Central memory CD4-positive, alpha-beta T cell (primary cell): ENCODE measurements at regions not wholly inside any gene's neighbourhood (a gene's known extent, or its start where the extent isn't known, plus 50 kb on each side); places are given as distances from the start of the nearest gene placed in this dataset.

ENCODE experiments used
- DNase-seq: peaks from one replicate; pipeline ENCODE4 v3.0.0; 2022

GRCh38 chr2:239640676-239641578, 240.1 kb upstream of the HDAC4 start:
- no peak for DNase-seq

- no peak for DNase-seq
Measured at GRCh38 chr2:239640210-239640609, 239.4 kb upstream of the HDAC4 start.

DNA sequence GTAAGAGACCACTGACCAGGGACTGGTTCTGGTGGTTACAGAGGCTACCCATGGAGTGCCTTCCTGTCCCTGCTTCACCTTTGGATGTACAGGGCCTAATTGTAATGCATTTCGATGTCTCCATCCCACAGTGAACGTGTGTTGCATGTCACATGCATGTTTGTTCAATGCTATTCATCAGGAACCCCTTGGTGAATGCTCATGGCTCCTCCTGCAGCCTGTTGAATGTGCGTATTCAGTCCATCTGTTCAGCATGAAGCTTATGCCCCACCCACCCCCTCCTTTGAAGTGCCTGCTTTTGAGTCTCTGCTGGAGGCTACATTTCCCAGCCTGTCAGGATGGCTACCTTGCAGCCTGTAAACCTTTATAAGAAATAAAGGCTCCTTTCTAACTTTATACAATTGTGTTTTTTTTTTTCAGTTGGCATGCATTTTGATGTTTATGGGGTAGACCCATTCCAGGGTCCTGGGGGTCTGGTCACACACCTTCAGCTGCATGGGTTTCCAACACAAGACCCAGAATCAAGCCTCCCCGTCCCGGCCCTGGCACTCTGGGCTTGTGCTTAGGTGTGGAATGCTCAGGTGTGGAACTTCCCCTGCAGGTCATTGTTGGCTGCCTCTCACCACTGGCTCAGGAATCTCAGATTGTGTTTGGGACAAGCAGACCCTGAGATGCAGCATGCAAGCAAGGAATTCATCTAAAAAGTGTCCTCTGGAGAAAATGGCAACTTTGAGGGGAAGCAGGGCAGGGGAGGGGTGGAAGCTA, 238.8 kb upstream of the HDAC4 start:
- DNase-seq: no peak

DNA sequence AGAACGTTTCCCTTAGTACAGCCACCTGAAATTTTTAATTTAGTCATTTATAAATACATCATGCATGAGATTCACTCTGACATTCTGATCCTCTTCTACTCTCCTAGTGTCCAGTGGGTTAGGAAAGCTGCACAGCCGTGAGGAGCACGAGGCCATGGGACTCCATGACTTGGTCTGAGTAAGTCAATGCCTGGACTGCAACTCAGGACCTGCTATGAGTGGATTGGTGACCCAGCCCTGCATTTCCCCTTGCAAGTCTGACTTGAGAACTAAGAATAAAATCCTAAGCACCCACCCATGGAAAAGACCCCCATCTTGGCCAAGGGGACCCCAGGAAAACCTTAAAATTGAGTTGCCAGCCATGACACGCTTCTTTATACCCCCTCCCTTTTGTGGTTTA, 237.6 kb upstream of the HDAC4 start:
- DNase-seq: no peak

- DNase-seq: no peak
Measured at GRCh38 chr2:239636808-239637207, 236.0 kb upstream of the HDAC4 start.

DNA sequence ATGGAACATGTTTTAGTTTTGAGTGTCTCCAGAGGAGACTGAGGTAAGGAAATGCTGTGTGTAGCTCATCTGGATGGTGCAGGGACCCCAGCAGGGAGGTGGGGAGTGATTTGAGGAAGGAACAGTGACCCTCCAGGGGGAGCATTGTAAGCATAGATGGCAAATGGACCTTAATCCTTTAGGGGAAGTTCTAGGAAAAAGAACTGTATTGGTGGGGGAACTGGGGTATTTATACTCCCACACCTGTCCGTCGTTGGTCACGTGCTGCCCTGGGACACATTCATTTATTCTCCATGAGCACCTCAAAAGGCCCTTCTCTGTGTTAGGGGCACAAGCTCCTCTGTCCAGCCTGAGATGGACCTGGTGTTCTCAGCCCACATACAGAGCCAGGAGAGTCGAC, 233.9 kb upstream of the HDAC4 start:
- no peak for DNase-seq

GRCh38 chr2:239630618-239631286, 229.9 kb upstream of the HDAC4 start:
- DNase-seq: no peak

DNA sequence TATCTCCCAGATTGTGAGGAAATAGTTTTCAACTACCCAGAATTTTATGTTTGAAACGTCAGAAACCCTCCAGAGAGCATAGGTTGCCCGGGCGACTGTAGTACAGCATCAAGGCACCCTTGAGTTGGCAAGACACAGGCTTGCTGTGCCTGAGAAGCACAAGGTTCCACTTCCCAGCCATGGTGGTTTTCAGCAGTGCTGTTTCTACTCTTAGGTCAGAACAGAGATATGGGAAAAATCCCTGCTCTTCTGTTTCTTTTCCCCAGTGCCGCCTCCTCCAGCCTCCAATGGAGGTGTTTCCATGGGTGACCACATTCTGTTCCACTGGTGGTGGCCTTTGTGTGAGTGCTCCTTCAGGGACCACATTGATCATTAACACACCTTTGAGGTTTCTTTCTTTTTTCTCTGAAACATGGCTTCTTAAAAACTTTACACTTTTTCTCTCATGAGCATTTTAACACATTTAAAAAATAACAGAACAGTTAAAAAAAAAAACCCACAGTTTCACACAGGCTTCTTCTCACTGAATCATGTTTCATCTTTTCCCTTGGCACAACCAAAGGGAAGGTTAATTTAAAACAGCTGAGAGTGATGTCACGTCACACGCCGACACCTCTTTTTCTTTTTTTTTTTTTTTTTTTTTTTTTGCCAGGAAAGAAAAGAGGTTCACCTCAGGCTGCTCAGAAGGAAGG, 229.3 kb upstream of the HDAC4 start:
- DNase-seq: no peak

GRCh38 chr2:239626961-239627592, 226.3 kb upstream of the HDAC4 start:
- DNase-seq: no peak

DNA sequence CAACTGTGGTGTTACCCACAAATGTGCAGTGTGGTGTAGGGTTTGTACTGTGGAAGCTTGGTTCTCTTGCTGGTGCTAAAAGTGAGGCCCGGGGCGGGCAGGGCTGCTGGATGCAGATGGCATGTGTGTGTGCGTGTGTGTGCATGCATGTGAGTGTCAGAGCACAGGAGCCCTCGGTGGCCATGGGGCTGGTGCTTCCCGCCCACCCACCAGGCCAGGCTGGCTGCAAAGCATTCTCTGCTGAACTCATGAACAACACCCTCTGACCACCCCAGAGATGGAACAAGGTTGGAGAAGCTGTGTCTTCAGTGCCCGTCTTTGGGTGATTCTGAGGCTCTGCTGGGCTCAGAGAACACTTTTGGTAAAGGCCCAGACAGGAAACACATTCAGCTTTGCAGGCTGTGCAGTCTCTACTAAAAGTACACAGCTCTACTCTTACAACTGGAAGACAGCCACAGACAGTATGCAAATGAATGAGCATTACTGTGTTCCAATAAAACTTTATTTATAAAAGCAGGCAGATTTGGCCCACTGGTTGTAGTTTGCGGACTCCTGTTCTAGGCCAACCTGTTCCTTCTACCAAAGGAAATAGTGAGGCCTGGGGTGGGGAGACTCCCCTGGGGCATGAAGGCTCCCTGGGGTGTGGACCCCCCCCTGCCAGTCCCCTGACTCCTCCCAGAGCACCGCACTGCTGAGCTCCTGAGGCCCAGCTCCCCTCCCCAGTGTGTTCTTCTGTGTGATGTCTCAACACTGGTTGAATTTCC, 225.3 kb upstream of the HDAC4 start:
- DNase-seq: peak; percentile 10

- DNase-seq: no peak
Measured at GRCh38 chr2:239625156-239625845, 224.5 kb upstream of the HDAC4 start.

GRCh38 chr2:239621611-239622010, 220.8 kb upstream of the HDAC4 start:
- DNase-seq: no peak

DNA sequence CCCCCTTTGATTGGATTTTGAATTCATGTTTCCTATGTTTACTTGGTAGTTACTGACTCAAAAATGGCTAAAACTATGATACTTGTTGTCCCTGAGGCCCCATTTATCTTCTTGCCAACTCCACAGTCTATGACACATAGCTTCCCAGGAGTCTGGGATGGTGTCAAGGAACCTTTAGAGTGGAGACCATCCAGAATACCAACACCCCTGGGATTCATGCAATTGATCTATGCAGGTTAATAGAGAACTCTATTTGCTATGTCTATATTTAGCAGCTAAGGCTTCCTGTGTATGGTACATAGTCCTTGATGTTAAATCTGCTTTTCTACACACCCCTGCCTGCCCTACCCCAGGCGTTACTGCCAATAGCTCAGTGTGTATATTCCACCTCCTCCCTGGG, 218.5 kb upstream of the HDAC4 start:
- DNase-seq: no peak

- no peak for DNase-seq
Measured at GRCh38 chr2:239616729-239617128, 215.9 kb upstream of the HDAC4 start.

DNA sequence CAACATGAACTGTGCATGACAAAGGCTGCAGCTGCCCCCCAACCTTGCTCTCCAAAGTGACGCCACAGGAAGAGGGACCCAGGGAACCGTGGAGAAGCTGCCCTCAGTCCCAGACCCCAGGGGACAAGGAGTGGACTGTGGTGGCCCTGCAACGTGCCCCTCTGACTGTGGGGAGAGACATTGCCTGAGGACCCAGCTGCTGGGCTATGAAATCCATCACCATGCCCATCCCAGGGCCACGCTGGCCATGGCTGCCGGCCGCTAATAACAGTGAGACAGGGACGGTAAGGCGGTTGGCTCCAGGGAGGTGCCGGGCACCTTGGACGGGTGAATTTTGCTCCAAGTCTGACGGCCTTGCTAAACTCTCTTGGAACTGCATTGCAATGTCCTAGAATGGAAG, 211.3 kb upstream of the HDAC4 start:
- DNase-seq: no peak

- DNase-seq: no peak
Measured at GRCh38 chr2:239611222-239611795, 210.5 kb upstream of the HDAC4 start.

- no peak for DNase-seq
Measured at GRCh38 chr2:239610457-239611221, 209.8 kb upstream of the HDAC4 start.

DNA sequence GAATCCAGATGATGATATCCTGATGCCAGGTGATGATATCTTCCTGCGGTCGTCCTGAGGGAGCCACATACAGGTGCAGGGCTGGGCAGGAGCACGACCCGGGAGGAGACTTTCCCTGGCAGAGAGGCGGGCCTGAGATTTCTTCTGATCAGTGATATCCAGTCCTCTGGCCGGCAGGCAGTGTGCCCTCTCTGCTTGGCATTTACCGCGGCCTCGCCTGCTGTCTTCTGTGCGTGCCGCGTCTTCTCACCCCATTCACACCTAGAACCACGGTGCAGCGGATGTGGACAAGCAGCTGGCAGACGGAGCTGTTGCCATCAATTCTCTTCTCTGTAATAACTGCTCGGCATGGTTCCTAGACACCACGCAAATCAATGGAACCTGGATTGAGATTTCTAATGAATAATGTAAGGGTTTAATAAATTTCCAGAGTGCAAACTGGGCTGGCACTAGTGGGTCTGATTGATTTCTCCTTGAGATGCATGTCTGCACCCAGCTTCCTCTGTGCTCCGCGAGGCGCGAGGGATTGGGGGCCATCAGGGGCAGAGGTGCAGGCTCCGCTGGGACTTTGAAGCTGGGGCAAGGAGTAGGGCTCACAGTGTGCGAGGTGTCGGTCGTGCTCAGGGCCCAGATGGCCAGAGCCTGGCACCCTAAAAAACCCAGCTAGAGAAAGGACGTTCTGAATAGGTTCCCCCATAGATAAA, 208.9 kb upstream of the HDAC4 start:
- DNase-seq: no peak

DNA sequence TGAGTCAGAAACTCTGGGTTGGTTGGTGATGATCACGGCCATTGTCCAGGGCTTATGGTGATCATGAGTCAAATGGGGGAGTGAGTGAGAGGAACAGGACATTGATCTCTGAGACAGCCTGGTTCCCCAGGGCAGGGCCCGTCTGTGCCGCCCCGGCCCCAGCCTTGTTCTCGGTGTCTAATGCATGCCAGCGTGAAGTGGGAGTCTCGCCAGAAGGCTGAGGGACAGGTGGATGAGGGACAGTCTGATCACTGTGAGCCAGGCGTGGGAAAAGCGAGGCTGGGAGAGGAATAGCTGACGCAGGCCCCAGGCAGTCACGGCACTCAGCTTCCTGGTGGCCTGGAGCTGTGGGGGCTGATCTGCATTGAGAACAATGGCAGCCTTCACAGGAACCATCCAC, 208.3 kb upstream of the HDAC4 start:
- no peak for DNase-seq
